HCT116 (cell line): ENCODE measurements at regions not wholly inside any gene's neighbourhood (a gene's known extent, or its start where the extent isn't known, plus 50 kb on each side); places are given as distances from the start of the nearest gene placed in this dataset.

ENCODE experiments used
- ATAC-seq: fragments of 200-7000 bp; cut with Tn5 transposase; 2 replicates; pipeline ENCODE4 v1.9.1; 2020; ENCODE audit warnings: mild to moderate bottlenecking, moderate library complexity
- BruUV-seq: library from RNA; stranded (reverse); fragments of 400-500 nt; replicated peaks from 2 replicates; lab custom pipeline; 2021; lab: Mats Ljungman, UMichigan
- CTCF ChIA-PET: fragments of 300-600 bp; sonication (Branson Sonifier 250); formaldehyde crosslinking; loops from one replicate; lab custom pipeline; 2021; ENCODE audit warnings: antibody characterized with exemption; lab: Charles Lee
- POLR2A ChIA-PET: fragments of 300-600, 350-600 bp; sonication (Branson Sonifier 250); formaldehyde crosslinking; loops from one replicate; lab custom pipeline; 2021; ENCODE audit warnings: antibody characterized with exemption; lab: Charles Lee
- RAD21 ChIA-PET, 2 experiments: fragments of 300-600 bp; sonication (Branson Sonifier 250); formaldehyde crosslinking; loops; one replicate each; lab custom pipeline; 2023; ENCODE audit warnings: low total read pairs in 2 of 2; ENCODE audit not compliant: uncharacterized antibody in 2 of 2, unreplicated experiment in 2 of 2, low non-redundant PET in 1 of 2; lab: Charles Lee
- DNase-seq: peaks from one replicate; pipeline ENCODE4 v3.0.0-alpha.2; 2010; ENCODE audit warnings: low read depth, low spot score
- H2AFZ ChIP-seq: fragments of 200-600 bp; shearing (Covaris generic), sonication (generic); 2 replicates; pipeline ENCODE4 v1.6.1; 2017; ENCODE audit warnings: low read depth, mixed run types, mixed read lengths, antibody characterized with exemption, low read length; ENCODE audit not compliant: poor library complexity, severe bottlenecking
- H3K27ac ChIP-seq: 2 replicates; pipeline ENCODE4 v1.5.1; 2012; ENCODE audit warnings: low read depth, low read length
- H3K27me3 ChIP-seq: fragments of 200-600 bp; sonication (generic); 2 replicates; pipeline ENCODE4 v1.6.1; 2016; ENCODE audit warnings: mixed run types, low read length, mixed read lengths; ENCODE audit not compliant: insufficient read depth
- H3K36me3 ChIP-seq, 2 experiments: fragments of 200-500 bp in 1 of 2; fragments of 200-600 bp in 1 of 2; sonication (Bioruptor generic) in 1 of 2; sonication (generic) in 1 of 2; 2 replicates each; pipeline versions ENCODE4 v1.5.1 to v1.6.1; 2014 to 2016; ENCODE audit warnings: low read length in 2 of 2, inconsistent platforms in 1 of 2, mixed read lengths in 1 of 2, mixed run types in 1 of 2; ENCODE audit not compliant: insufficient read depth in 2 of 2, control insufficient read depth in 1 of 2
- H3K4me1 ChIP-seq, 2 experiments: fragments of 200-600 bp in 1 of 2; sonication (generic) in 1 of 2; 2 replicates each; pipeline versions ENCODE4 v1.5.1 to v1.6.1; 2012 to 2017; ENCODE audit warnings: low read length in 2 of 2, inconsistent platforms in 1 of 2, mild to moderate bottlenecking in 1 of 2, mixed read lengths in 1 of 2, mixed run types in 1 of 2, moderate library complexity in 1 of 2; ENCODE audit not compliant: insufficient read depth in 2 of 2, control insufficient read depth in 1 of 2
- H3K4me2 ChIP-seq: fragments of 200-600 bp; sonication (generic); 2 replicates; pipeline ENCODE4 v1.6.1; 2017; ENCODE audit warnings: mixed run types, low read length, mixed read lengths
- H3K4me3 ChIP-seq, 2 experiments: fragments of 200-600 bp in 1 of 2; sonication (generic) in 1 of 2; replicated peaks in 1 of 2; 2 replicates each; pipeline ENCODE4 v1.5.1; 2011 to 2016; ENCODE audit warnings: low read length in 2 of 2, control low read depth in 1 of 2, low read depth in 1 of 2, mild to moderate bottlenecking in 1 of 2, mixed read lengths in 1 of 2, mixed run types in 1 of 2
- H3K79me2 ChIP-seq: fragments of 200-600 bp; sonication (generic); 2 replicates; pipeline ENCODE4 v1.6.1; 2017; ENCODE audit warnings: mild to moderate bottlenecking, mixed run types, low read length, moderate library complexity, mixed read lengths; ENCODE audit not compliant: insufficient read depth
- H3K9ac ChIP-seq: fragments of 200-600 bp; sonication (generic); 2 replicates; pipeline ENCODE4 v1.6.1; 2016; ENCODE audit warnings: low read length, mixed read lengths
- H3K9me2 ChIP-seq: fragments of 200-600 bp; sonication (generic), shearing (Covaris generic); 2 replicates; pipeline ENCODE4 v1.6.1; 2017; ENCODE audit warnings: mixed run types, mild to moderate bottlenecking, moderate library complexity; ENCODE audit not compliant: insufficient read depth
- H3K9me3 ChIP-seq, 2 experiments: fragments of 200-500 bp in 1 of 2; fragments of 200-600 bp in 1 of 2; sonication (Bioruptor generic) in 1 of 2; sonication (generic) in 1 of 2; 2 replicates each; pipeline ENCODE4 v1.6.1; 2014 to 2017; ENCODE audit warnings: low read length in 2 of 2, mixed read lengths in 2 of 2, inconsistent platforms in 1 of 2, low read depth in 1 of 2, mild to moderate bottlenecking in 1 of 2, mixed run types in 1 of 2, moderate library complexity in 1 of 2; ENCODE audit not compliant: control insufficient read depth in 1 of 2, insufficient read depth in 1 of 2
- H4K20me1 ChIP-seq: fragments of 200-600 bp; sonication (generic), shearing (Covaris generic); 2 replicates; pipeline ENCODE4 v1.6.1; 2017; ENCODE audit warnings: mixed run types, mild to moderate bottlenecking, moderate library complexity; ENCODE audit not compliant: insufficient read depth
- EGR1 ChIP-seq: IDR thresholded peaks from 2 replicates; pipeline ENCODE4 v1.6.1; 2012; ENCODE audit warnings: low read depth
- EZH2 ChIP-seq: fragments of 200-600 bp; sonication (generic); IDR thresholded peaks from 2 replicates; pipeline ENCODE4 v1.6.1; 2017; ENCODE audit warnings: antibody characterized with exemption, mixed run types
- intact Hi-C: fragments of 100-400 bp; cut with micrococcal nuclease; formaldehyde crosslinking; loops from 2 replicates; pipeline ENCODE4 v1.10.0; 2022
- TF ChIP-seq, protein P1 (sequence below): IDR thresholded peaks from 2 replicates; pipeline ENCODE4 v1.6.1; 2012; ENCODE audit warnings: low read depth
- TF ChIP-seq, protein P2 (sequence below): IDR thresholded peaks from 2 replicates; pipeline ENCODE4 v1.6.1; 2012
- TF ChIP-seq, protein P3 (sequence below): IDR thresholded peaks from 2 replicates; pipeline ENCODE4 v1.6.1; 2011; ENCODE audit warnings: mild to moderate bottlenecking, low read length, moderate library complexity; ENCODE audit not compliant: insufficient replicate concordance; ENCODE audit errors: extremely low read depth

DNA sequence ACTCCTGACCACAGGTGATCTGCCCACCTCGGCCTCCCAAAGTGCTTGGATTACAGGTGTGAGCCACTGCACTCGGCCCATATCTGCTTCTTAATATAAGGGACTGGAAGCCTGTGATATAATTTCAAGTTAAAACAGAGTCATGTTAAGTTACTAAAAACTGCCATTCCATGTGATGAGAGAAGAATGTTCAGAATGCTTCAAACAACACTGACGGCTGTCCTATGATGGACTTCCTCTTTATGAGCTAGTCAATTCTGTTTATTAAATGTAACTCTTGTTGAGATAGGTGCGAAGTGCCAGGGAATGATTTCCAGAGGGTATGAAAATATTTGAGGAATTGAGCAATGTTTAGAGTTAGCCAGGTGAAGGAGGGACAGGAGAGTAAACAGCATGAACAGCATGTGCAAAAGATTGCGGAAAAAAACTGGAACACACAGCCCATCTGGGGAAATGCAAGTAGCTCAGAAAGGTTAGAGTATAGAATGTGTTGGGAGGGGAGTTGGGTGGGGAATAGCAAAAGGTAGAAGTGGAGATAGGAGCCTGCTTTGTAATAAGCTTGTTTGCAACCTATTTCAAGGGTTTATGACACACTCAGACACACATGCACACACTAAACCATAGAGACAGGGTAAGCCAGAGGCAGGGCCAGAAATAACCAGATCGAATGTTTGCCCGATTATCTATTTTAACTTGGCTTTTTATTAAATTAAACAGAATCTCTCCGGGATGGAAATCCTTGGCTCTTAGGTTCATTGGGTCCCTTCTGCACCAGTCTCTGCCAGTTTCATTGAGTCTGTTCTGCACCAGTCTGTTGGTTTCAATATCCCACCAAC is 135.6 kb upstream of the COX10 start:
- no peak overlapping the region for H3K4me3 ChIP-seq
- no peak for DNase-seq
- CTCF ChIA-PET: no interaction called here

More for the DNA sequence above, 135.6 kb upstream of the COX10 start:
- Histone ChIP-seq H3K36me3 (no peaks in the 10 kb centered on the region), H3K9ac (no peak overlapping the region), H3K27ac (no peak overlapping the region), H3K27me3 (0 out of 2 replicates have a peak, but pooled peaks cover 5% of the 10 kb centered on the region), H3K9me3 (peaks cover 0 to 3% of the 10 kb centered on the region in 2 experiments; a peak in 1 of 4 replicates), H3K4me2 (no peak overlapping the region), H3K4me1 (no peaks in the 10 kb centered on the region), H3K9me2 (no peaks in the 10 kb centered on the region; the same call in 1 of the 2 replicates), H4K20me1 (no peaks in the 10 kb centered on the region), H3K79me2 (no peaks in the 10 kb centered on the region), H2AFZ (no peak overlapping the region)
- RAD21 ChIA-PET: no interaction called here
- POLR2A ChIA-PET: no interaction called here
- ATAC-seq: no peak
- intact Hi-C loops: no loop called here
- TF ChIP-seq, protein P1, sequence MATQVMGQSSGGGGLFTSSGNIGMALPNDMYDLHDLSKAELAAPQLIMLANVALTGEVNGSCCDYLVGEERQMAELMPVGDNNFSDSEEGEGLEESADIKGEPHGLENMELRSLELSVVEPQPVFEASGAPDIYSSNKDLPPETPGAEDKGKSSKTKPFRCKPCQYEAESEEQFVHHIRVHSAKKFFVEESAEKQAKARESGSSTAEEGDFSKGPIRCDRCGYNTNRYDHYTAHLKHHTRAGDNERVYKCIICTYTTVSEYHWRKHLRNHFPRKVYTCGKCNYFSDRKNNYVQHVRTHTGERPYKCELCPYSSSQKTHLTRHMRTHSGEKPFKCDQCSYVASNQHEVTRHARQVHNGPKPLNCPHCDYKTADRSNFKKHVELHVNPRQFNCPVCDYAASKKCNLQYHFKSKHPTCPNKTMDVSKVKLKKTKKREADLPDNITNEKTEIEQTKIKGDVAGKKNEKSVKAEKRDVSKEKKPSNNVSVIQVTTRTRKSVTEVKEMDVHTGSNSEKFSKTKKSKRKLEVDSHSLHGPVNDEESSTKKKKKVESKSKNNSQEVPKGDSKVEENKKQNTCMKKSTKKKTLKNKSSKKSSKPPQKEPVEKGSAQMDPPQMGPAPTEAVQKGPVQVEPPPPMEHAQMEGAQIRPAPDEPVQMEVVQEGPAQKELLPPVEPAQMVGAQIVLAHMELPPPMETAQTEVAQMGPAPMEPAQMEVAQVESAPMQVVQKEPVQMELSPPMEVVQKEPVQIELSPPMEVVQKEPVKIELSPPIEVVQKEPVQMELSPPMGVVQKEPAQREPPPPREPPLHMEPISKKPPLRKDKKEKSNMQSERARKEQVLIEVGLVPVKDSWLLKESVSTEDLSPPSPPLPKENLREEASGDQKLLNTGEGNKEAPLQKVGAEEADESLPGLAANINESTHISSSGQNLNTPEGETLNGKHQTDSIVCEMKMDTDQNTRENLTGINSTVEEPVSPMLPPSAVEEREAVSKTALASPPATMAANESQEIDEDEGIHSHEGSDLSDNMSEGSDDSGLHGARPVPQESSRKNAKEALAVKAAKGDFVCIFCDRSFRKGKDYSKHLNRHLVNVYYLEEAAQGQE: no peak
- TF ChIP-seq EZH2: no peak
- TF ChIP-seq, protein P2, sequence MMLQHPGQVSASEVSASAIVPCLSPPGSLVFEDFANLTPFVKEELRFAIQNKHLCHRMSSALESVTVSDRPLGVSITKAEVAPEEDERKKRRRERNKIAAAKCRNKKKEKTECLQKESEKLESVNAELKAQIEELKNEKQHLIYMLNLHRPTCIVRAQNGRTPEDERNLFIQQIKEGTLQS: no peak
- TF ChIP-seq EGR1: no peak
- TF ChIP-seq, protein P3, sequence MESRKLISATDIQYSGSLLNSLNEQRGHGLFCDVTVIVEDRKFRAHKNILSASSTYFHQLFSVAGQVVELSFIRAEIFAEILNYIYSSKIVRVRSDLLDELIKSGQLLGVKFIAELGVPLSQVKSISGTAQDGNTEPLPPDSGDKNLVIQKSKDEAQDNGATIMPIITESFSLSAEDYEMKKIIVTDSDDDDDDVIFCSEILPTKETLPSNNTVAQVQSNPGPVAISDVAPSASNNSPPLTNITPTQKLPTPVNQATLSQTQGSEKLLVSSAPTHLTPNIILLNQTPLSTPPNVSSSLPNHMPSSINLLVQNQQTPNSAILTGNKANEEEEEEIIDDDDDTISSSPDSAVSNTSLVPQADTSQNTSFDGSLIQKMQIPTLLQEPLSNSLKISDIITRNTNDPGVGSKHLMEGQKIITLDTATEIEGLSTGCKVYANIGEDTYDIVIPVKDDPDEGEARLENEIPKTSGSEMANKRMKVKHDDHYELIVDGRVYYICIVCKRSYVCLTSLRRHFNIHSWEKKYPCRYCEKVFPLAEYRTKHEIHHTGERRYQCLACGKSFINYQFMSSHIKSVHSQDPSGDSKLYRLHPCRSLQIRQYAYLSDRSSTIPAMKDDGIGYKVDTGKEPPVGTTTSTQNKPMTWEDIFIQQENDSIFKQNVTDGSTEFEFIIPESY: no peak
- BruUV-seq: no TSS peak
